ENCODE measurements at regions not wholly inside any gene's neighbourhood (a gene's known extent, or its start where the extent isn't known, plus 50 kb on each side); places are given as distances from the start of the nearest gene placed in this dataset.

GRCh38 chr2:65564299-65564698 lies 131.9 kb upstream of the SPRED2 start:
- Histone ChIP-seq H3K4me3 (ENCODE audit: low read depth, low read length) (no peak overlapping the region), H3K36me3 (replicated peaks) (no peaks in the 10 kb centered on the region), H3K27me3 (replicated peaks) (no peaks in the 10 kb centered on the region), H3K27ac (no peak overlapping the region)
- TF ChIP-seq, protein P1, sequence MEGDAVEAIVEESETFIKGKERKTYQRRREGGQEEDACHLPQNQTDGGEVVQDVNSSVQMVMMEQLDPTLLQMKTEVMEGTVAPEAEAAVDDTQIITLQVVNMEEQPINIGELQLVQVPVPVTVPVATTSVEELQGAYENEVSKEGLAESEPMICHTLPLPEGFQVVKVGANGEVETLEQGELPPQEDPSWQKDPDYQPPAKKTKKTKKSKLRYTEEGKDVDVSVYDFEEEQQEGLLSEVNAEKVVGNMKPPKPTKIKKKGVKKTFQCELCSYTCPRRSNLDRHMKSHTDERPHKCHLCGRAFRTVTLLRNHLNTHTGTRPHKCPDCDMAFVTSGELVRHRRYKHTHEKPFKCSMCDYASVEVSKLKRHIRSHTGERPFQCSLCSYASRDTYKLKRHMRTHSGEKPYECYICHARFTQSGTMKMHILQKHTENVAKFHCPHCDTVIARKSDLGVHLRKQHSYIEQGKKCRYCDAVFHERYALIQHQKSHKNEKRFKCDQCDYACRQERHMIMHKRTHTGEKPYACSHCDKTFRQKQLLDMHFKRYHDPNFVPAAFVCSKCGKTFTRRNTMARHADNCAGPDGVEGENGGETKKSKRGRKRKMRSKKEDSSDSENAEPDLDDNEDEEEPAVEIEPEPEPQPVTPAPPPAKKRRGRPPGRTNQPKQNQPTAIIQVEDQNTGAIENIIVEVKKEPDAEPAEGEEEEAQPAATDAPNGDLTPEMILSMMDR (IDR thresholded peaks at IDR 0.05; ENCODE audit: low read depth, low read length, missing control alignments), result no peak
- in situ Hi-C loops (cut with HindIII; ENCODE audit: low pct_ligation_motif_present, low sequenced_read_pairs), result no loop called here
- DNase-seq, result no peak

DNA sequence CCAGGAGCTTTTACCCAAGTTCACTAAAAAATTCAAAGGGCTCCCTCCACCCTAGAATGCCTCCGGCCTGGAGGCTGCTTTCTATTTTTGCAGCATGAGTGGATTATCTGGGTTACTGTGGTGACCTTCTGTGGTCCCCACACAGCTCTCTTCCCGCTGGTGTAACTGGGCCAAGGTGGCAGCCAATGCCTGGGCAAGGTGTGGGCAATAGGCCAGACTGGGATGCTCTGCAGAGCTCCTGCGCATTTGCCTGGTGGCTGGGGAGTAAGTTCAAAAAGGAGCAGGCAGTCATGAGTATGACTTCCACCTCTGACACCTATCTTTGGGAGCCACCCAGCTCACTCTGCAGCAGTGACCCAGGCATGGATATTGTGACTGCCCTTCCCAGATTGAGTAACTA lies 130.5 kb upstream of the SPRED2 start:
- in situ Hi-C loops (cut with HindIII; ENCODE audit: low pct_ligation_motif_present, low sequenced_read_pairs), result no loop called here
- DNase-seq, result no peak
- H3K27me3 ChIP-seq (replicated peaks), result no peaks in the 10 kb centered on the region
- no peak overlapping the region for H3K27ac ChIP-seq
- TF ChIP-seq, protein P1 (IDR thresholded peaks at IDR 0.05; ENCODE audit: low read depth, low read length, missing control alignments), result no peak
- H3K4me3 ChIP-seq (ENCODE audit: low read depth, low read length), result no peak overlapping the region
- no peaks in the 10 kb centered on the region for H3K36me3 ChIP-seq (replicated peaks)

GRCh38 chr2:65558743-65559142 lies 126.3 kb upstream of the SPRED2 start:
- TF ChIP-seq, protein P1 (IDR thresholded peaks at IDR 0.05; ENCODE audit: low read depth, low read length, missing control alignments), result no peak
- no peak overlapping the region for H3K4me3 ChIP-seq (ENCODE audit: low read depth, low read length)
- H3K27ac ChIP-seq, result no peak overlapping the region
- no peaks in the 10 kb centered on the region for H3K36me3 ChIP-seq (replicated peaks)
- DNase-seq, result no peak
- in situ Hi-C loops (cut with HindIII; ENCODE audit: low pct_ligation_motif_present, low sequenced_read_pairs), result no loop called here
- H3K27me3 ChIP-seq (replicated peaks), result no peaks in the 10 kb centered on the region

DNA sequence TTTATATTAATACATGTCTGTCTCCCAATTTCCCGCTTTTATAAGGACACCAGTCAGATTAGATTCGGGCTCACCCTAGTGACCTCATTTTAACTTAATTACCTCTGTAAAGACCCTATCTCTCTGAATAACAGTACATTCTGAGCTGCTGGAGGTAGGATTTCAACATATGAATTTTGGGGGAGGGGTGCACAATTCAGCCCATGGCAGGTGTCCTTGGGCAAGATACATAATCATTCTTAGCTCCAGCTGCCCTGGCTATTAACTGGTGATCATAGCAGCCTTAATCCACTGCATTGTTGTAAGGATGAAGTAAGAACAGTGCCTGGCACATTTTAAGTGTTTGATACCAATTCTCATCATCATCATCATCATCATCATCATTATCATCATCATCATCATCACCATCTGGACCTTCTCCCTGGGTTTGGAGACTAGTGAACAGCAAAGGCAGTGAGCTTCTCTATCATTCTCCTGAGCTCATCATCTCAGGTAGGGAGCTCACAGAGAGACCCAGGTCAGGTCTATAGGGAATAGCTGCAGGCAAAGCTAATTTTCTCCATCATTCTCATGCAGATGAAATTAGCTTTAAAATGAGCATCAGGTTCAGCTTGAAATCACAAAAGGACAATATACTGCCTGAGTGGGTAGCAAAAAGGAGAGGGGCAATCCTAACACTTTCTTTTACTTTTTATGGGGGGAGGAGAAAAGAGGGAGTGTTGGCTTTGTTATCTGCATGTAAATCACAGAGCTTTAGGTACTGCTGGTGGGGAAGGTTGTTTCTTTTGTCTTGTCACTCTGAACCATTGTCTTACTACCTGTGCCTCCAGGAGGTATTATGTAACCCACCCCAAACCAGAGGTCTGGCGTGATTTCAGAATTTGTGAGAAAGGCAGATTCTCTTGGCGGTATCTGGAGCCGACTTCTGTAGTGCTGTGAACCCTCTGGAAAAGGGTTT lies 125.5 kb upstream of the SPRED2 start:
- Histone ChIP-seq H3K36me3 (replicated peaks) (no peaks in the 10 kb centered on the region), H3K4me3 (ENCODE audit: low read depth, low read length) (no peak overlapping the region), H3K27me3 (replicated peaks) (no peaks in the 10 kb centered on the region), H3K27ac (no peak overlapping the region)
- TF ChIP-seq, protein P1 (IDR thresholded peaks at IDR 0.05; ENCODE audit: low read depth, low read length, missing control alignments), result no peak
- in situ Hi-C loops (cut with HindIII; ENCODE audit: low pct_ligation_motif_present, low sequenced_read_pairs), result no loop called here
- no peak for DNase-seq

DNA sequence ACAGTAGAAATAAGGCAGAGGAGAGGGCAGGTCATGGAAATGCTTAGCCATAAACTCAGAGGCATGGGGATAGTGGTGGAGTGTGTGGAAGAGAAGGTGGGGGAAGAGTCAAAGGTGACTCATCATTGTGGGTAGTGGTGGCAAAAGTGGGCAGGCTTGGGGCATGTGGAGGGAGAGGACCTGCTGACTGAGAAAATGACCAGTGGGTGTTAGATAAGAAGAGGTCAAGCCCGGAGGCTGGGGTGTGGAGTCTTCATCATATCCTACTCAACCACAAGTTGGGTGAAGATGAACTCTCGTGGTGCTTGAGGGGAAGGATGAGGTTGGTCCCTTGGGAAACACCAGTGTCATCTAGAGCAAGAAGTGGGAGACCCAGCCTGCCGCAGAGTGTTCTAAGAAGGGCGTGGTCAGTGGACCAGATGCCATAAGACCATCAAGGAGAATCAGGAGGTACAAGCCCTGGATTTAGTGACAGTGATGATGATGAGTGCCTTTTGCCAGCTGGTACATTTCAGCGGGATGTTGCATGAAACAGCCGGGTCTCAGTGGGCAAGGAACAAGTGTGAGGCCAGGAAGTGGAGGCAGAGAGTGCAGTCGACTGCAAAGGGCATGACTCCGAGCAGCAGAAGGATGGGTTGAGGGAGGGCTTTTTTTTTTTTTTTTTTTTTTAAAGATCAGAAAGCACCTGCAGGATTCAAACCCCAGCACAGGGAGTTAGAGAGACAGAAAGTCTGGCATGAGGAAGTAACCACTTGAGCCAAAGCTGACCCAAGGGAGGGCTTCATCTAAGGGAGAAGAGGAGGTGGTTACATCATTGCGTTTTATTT lies 122.6 kb upstream of the SPRED2 start:
- no peaks in the 10 kb centered on the region for H3K36me3 ChIP-seq (replicated peaks)
- no peak overlapping the region for H3K27ac ChIP-seq
- in situ Hi-C loops (cut with HindIII; ENCODE audit: low pct_ligation_motif_present, low sequenced_read_pairs), result no loop called here
- H3K4me3 ChIP-seq (ENCODE audit: low read depth, low read length), result no peak overlapping the region
- H3K27me3 ChIP-seq (replicated peaks), result no peaks in the 10 kb centered on the region
- TF ChIP-seq, protein P1 (IDR thresholded peaks at IDR 0.05; ENCODE audit: low read depth, low read length, missing control alignments), result no peak
- no peak for DNase-seq
